ENCODE measurements at regions not wholly inside any gene's neighbourhood (a gene's known extent, or its start where the extent isn't known, plus 50 kb on each side); places are given as distances from the start of the nearest gene placed in this dataset.

GRCh38 chr12:65598688-65599087 is 225.6 kb upstream of the HMGA2 start:
- ChIA-PET POLR2A (no interaction called here), CTCF (no interaction called here)
- intact Hi-C loops (cut with micrococcal nuclease; ENCODE audit: unreplicated experiment) = no loop called here
- Histone ChIP-seq H3K4me3 (ENCODE audit: low read depth in 2 of 2, low read length in 2 of 2) (no peak overlapping the region), H3K4me1 (ENCODE audit: control insufficient read depth, insufficient read depth, low read length) (peaks cover 18% of the 10 kb centered on the region), H3K9me3 (ENCODE audit: control insufficient read depth, insufficient read depth, low read depth, low read length) (no peaks in the 10 kb centered on the region), H3K36me3 (ENCODE audit: control insufficient read depth, insufficient read depth, low read length) (no peaks in the 10 kb centered on the region), H3K27me3 (ENCODE audit: control insufficient read depth, insufficient read depth, low read length) (no peaks in the 10 kb centered on the region), H3K27ac (ENCODE audit: low read length) (peak overlapping the region; percentile 31; the same call in 1 of the 2 replicates)
- DNase-seq (ENCODE audit: low read depth, low spot score) (no peak), ATAC-seq (no peak)
- no TSS peak for BruUV-seq (replicated peaks)
- TF ChIP-seq TCF7L2 (IDR thresholded peaks at IDR 0.05; ENCODE audit: low read depth, low read length) = no peak
- no peak for TF ChIP-seq CTCF (IDR thresholded peaks at IDR 0.05)
- no peak for TF ChIP-seq POLR2AphosphoS5 (IDR thresholded peaks at IDR 0.05; ENCODE audit: low read depth, low read length)
- no peak for TF ChIP-seq REST (IDR thresholded peaks at IDR 0.05; ENCODE audit: insufficient read depth in 1 of 2, low read depth in 2 of 2, low read length in 1 of 2)
- TF ChIP-seq SIN3A (IDR thresholded peaks at IDR 0.05; ENCODE audit: borderline replicate concordance, insufficient read depth, low read depth, low read length) = no peak
- in situ Hi-C loops (cut with HindIII; ENCODE audit: low pct_unique_long_range_greater_than_20kb, low sequenced_read_pairs) = no loop called here

- Histone ChIP-seq H3K4me1 (ENCODE audit: control insufficient read depth, insufficient read depth, low read length) (peaks cover 34% of the 10 kb centered on the region), H3K27me3 (ENCODE audit: control insufficient read depth, insufficient read depth, low read length) (no peaks in the 10 kb centered on the region), H3K27ac (ENCODE audit: low read length) (peak overlapping the region; percentile 87), H3K9me3 (ENCODE audit: control insufficient read depth, insufficient read depth, low read depth, low read length) (peaks cover 9% of the 10 kb centered on the region; the same call in 1 of the 2 replicates), H3K4me3 (ENCODE audit: low read depth in 2 of 2, low read length in 2 of 2) (peak overlapping the region; percentile 2 to 39; a peak in 3 of 4 replicates), H3K36me3 (ENCODE audit: control insufficient read depth, insufficient read depth, low read length) (no peaks in the 10 kb centered on the region)
- in situ Hi-C loops (cut with HindIII; ENCODE audit: low pct_unique_long_range_greater_than_20kb, low sequenced_read_pairs) (no loop called here), intact Hi-C loops (cut with micrococcal nuclease; ENCODE audit: unreplicated experiment) (loop anchor here (1.0 to 10.0 kb wide), 4 partner anchors 143 to 290 kb away; partner anchors contain the start of gene HMGA2)
- CTCF ChIA-PET = interaction anchor here (0.6 to 1.6 kb wide), 12 partner anchors 10 to 277 kb away, joined by 3 to 10 read pairs (median 4); no protein-coding TSS in a partner anchor
- TF ChIP-seq REST (IDR thresholded peaks at IDR 0.05; ENCODE audit: insufficient read depth in 1 of 2, low read depth in 2 of 2, low read length in 1 of 2) (no peak), TCF7L2 (IDR thresholded peaks at IDR 0.05; ENCODE audit: low read depth, low read length) (no peak), SIN3A (IDR thresholded peaks at IDR 0.05; ENCODE audit: borderline replicate concordance, insufficient read depth, low read depth, low read length) (no peak), POLR2AphosphoS5 (IDR thresholded peaks at IDR 0.05; ENCODE audit: low read depth, low read length) (no peak), CTCF (IDR thresholded peaks at IDR 0.05) (no peak)
- POLR2A ChIA-PET = interaction anchor here (0.5 to 0.6 kb wide), 3 partner anchors 35 to 227 kb away, joined by 3 to 7 read pairs (median 3); no protein-coding TSS in a partner anchor
- ATAC-seq (no peak), DNase-seq (ENCODE audit: low read depth, low spot score) (no peak)
- BruUV-seq (replicated peaks) = no TSS peak
These were observed 222.1 kb upstream of the HMGA2 start for GRCh38 chr12:65602253-65602609.

All from Panc1 (cell line).